ENCODE measurements at regions not wholly inside any gene's neighbourhood (a gene's known extent, or its start where the extent isn't known, plus 50 kb on each side); places are given as distances from the start of the nearest gene placed in this dataset.

GRCh38 chr4:38516190-38516589 is 147.8 kb upstream of the KLF3 start:
- H3K4ac ChIP-seq (ENCODE audit: low read depth, low read length) = no peak overlapping the region
- H3K27me3 ChIP-seq (ENCODE audit: insufficient read depth, low read length) = no peaks in the 10 kb centered on the region
- WGBS (ENCODE audit: extremely low coverage, insufficient coverage, insufficient read length) = no CpG with 5 or more reads among the region's 2 CpGs
- H4K12ac ChIP-seq (ENCODE audit: low read depth, low read length) = no peak overlapping the region
- H3K14ac ChIP-seq (ENCODE audit: low read length) = no peak overlapping the region
- no peak overlapping the region for H2BK120ac ChIP-seq (ENCODE audit: insufficient read depth, low read length, poor library complexity)
- no peak overlapping the region for H3K9ac ChIP-seq (ENCODE audit: low read length)
- no peak overlapping the region for H3K23ac ChIP-seq (ENCODE audit: low read length)
- H3K36me3 ChIP-seq (ENCODE audit: control insufficient read depth in 1 of 2, insufficient read depth in 2 of 2, low read length in 2 of 2) = no peaks in the 10 kb centered on the region
- no peak overlapping the region for H4K8ac ChIP-seq (ENCODE audit: low read depth, low read length)
- H4K91ac ChIP-seq (ENCODE audit: low read depth, low read length) = no peak overlapping the region
- H3K27ac ChIP-seq (ENCODE audit: low read depth, low read length) = no peak overlapping the region
- no peak overlapping the region for H2BK12ac ChIP-seq (ENCODE audit: low read length)
- H3K79me2 ChIP-seq (ENCODE audit: control insufficient read depth, insufficient read depth, low read length, poor library complexity) = no peaks in the 10 kb centered on the region
- no peak overlapping the region for H2AK5ac ChIP-seq (ENCODE audit: low read length)
- no peak overlapping the region for H3K18ac ChIP-seq (ENCODE audit: low read length)
- no peaks in the 10 kb centered on the region for H3K9me3 ChIP-seq (ENCODE audit: insufficient read depth, low read depth, low read length)
- H2BK5ac ChIP-seq (ENCODE audit: low read depth, low read length, poor library complexity) = no peak overlapping the region
- H2AFZ ChIP-seq (ENCODE audit: insufficient read depth, low read length, poor library complexity) = no peak overlapping the region
- H3K4me3 ChIP-seq (ENCODE audit: low read depth, low read length) = no peak overlapping the region
- no peaks in the 10 kb centered on the region for H3K79me1 ChIP-seq (ENCODE audit: low read length)
- DNase-seq = no peak
- no peak overlapping the region for H3K4me2 ChIP-seq (ENCODE audit: low read length)
- no peaks in the 10 kb centered on the region for H3K4me1 ChIP-seq (ENCODE audit: control insufficient read depth in 1 of 2, insufficient read depth in 2 of 2, low read length in 2 of 2)

DNA sequence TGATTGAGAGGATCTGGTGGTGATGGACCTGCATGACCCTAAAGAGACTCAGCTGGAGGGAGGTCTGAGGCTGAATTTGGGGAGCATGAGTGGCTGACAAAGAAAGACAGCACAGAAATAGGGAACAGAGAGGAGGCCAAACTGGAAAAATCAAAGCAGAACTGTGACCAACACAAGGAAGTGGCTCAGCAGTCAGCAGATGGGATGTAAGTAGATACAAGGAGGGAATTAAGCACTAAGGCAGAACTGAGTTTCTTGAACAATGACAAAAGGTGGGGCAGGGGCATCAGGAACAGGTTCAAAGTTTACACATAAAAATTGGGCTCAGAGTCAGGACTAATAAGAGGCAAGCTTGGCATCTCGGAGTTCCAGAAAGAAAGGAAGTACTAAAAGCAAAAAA is 144.3 kb upstream of the KLF3 start:
- no peak overlapping the region for H2AFZ ChIP-seq (ENCODE audit: insufficient read depth, low read length, poor library complexity)
- H3K27ac ChIP-seq (ENCODE audit: low read depth, low read length) = no peak overlapping the region
- H4K12ac ChIP-seq (ENCODE audit: low read depth, low read length) = no peak overlapping the region
- H3K4me1 ChIP-seq (ENCODE audit: control insufficient read depth in 1 of 2, insufficient read depth in 2 of 2, low read length in 2 of 2) = no peaks in the 10 kb centered on the region
- no peak overlapping the region for H3K23ac ChIP-seq (ENCODE audit: low read length)
- H2BK5ac ChIP-seq (ENCODE audit: low read depth, low read length, poor library complexity) = no peak overlapping the region
- no peak overlapping the region for H4K91ac ChIP-seq (ENCODE audit: low read depth, low read length)
- H3K4me2 ChIP-seq (ENCODE audit: low read length) = no peak overlapping the region
- no peaks in the 10 kb centered on the region for H3K27me3 ChIP-seq (ENCODE audit: insufficient read depth, low read length)
- H4K8ac ChIP-seq (ENCODE audit: low read depth, low read length) = no peak overlapping the region
- H3K4ac ChIP-seq (ENCODE audit: low read depth, low read length) = no peak overlapping the region
- H3K9me3 ChIP-seq (ENCODE audit: insufficient read depth, low read depth, low read length) = no peaks in the 10 kb centered on the region
- no peak overlapping the region for H2BK120ac ChIP-seq (ENCODE audit: insufficient read depth, low read length, poor library complexity)
- no CpG with 5 or more reads among the region's 1 CpG for WGBS (ENCODE audit: extremely low coverage, insufficient coverage, insufficient read length)
- no peaks in the 10 kb centered on the region for H3K79me1 ChIP-seq (ENCODE audit: low read length)
- H3K18ac ChIP-seq (ENCODE audit: low read length) = no peak overlapping the region
- H3K14ac ChIP-seq (ENCODE audit: low read length) = no peak overlapping the region
- no peak overlapping the region for H3K9ac ChIP-seq (ENCODE audit: low read length)
- no peak overlapping the region for H3K4me3 ChIP-seq (ENCODE audit: low read depth, low read length)
- H3K36me3 ChIP-seq (ENCODE audit: control insufficient read depth in 1 of 2, insufficient read depth in 2 of 2, low read length in 2 of 2) = no peaks in the 10 kb centered on the region
- H3K79me2 ChIP-seq (ENCODE audit: control insufficient read depth, insufficient read depth, low read length, poor library complexity) = no peaks in the 10 kb centered on the region
- H2BK12ac ChIP-seq (ENCODE audit: low read length) = no peak overlapping the region
- no peak for DNase-seq
- no peak overlapping the region for H2AK5ac ChIP-seq (ENCODE audit: low read length)

DNA sequence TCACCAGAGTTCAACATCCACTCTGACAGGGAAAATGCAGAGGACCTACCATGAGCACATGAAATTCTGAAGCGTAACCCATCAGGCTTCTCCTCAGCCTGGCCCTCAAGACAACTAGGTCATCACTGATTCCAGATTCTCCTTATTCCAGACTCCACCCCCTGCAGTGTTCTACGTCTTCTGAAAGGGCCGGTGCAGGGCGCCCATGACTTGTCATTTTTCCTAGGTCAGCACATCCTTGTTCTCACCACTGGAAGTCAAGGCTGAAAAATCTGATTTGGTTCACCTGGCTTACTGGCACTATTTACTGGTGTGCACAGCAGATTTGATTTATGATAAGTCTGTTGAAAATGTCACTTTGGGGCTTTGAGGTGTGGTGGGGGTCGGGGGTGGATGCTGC is 140.9 kb upstream of the KLF3 start:
- no peak overlapping the region for H3K27ac ChIP-seq (ENCODE audit: low read depth, low read length)
- H3K79me2 ChIP-seq (ENCODE audit: control insufficient read depth, insufficient read depth, low read length, poor library complexity) = no peaks in the 10 kb centered on the region
- no peak overlapping the region for H3K4me2 ChIP-seq (ENCODE audit: low read length)
- H3K27me3 ChIP-seq (ENCODE audit: insufficient read depth, low read length) = no peaks in the 10 kb centered on the region
- no peak overlapping the region for H2BK5ac ChIP-seq (ENCODE audit: low read depth, low read length, poor library complexity)
- no peak overlapping the region for H2AK5ac ChIP-seq (ENCODE audit: low read length)
- H3K14ac ChIP-seq (ENCODE audit: low read length) = no peak overlapping the region
- no peak overlapping the region for H2BK120ac ChIP-seq (ENCODE audit: insufficient read depth, low read length, poor library complexity)
- no peak overlapping the region for H4K12ac ChIP-seq (ENCODE audit: low read depth, low read length)
- no peak overlapping the region for H2BK12ac ChIP-seq (ENCODE audit: low read length)
- H3K18ac ChIP-seq (ENCODE audit: low read length) = no peak overlapping the region
- no peak overlapping the region for H3K9ac ChIP-seq (ENCODE audit: low read length)
- H3K23ac ChIP-seq (ENCODE audit: low read length) = no peak overlapping the region
- H3K4ac ChIP-seq (ENCODE audit: low read depth, low read length) = no peak overlapping the region
- H4K8ac ChIP-seq (ENCODE audit: low read depth, low read length) = no peak overlapping the region
- H3K4me1 ChIP-seq (ENCODE audit: control insufficient read depth in 1 of 2, insufficient read depth in 2 of 2, low read length in 2 of 2) = no peaks in the 10 kb centered on the region
- H3K36me3 ChIP-seq (ENCODE audit: control insufficient read depth in 1 of 2, insufficient read depth in 2 of 2, low read length in 2 of 2) = no peaks in the 10 kb centered on the region
- no peak overlapping the region for H4K91ac ChIP-seq (ENCODE audit: low read depth, low read length)
- no peak overlapping the region for H2AFZ ChIP-seq (ENCODE audit: insufficient read depth, low read length, poor library complexity)
- no CpG with 5 or more reads among the region's 5 CpGs for WGBS (ENCODE audit: extremely low coverage, insufficient coverage, insufficient read length)
- no peaks in the 10 kb centered on the region for H3K79me1 ChIP-seq (ENCODE audit: low read length)
- peak in 1 of 2 donors; percentile 8 for DNase-seq
- H3K9me3 ChIP-seq (ENCODE audit: insufficient read depth, low read depth, low read length) = no peaks in the 10 kb centered on the region
- H3K4me3 ChIP-seq (ENCODE audit: low read depth, low read length) = no peak overlapping the region

DNA sequence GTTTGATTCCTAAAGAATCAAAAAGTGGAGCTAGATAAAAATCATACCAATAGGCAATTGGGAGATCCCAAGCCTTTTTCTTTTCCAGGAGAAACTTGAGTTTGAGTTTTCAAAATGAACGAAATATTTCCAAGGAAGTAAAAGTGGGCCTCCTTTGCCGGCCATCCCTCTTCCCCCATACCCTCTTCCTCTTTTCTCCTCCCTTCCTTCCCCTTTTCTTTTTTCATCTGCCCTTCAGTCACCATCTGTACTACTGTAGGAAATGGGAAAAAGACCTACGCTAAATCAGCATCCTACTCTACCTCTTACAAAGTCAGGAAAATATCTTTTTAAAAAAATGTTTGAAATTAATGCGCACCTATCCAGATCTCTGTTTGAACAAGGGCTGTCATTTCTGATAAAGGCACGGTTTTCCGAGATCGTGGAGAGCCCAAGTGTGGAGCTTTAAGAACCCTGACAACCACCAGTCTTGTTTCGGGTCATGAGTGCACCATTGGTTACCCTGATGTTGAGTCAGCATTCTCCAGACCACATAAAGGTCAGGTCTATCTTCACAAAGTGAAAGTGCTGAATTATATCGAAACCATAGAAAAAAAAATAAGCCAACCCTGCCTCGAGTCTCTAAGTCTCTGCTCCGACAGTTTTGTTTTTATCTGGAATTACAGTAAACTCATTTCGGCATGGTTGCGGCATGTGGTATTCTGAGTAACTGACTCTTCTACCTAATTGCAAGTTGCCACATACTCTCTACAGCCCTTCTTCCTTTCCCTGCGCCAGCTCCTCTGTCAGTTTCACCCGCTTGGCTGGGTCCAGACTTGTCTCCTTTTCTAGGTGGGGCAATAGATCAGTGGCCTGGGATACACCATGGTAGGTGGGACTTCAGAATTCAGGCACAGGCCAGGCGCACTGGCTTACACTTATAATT is 140.2 kb upstream of the KLF3 start:
- Histone ChIP-seq H3K9me3 (ENCODE audit: insufficient read depth, low read depth, low read length) (no peaks in the 10 kb centered on the region), H3K79me1 (ENCODE audit: low read length) (no peaks in the 10 kb centered on the region), H2BK12ac (ENCODE audit: low read length) (no peak overlapping the region), H3K18ac (ENCODE audit: low read length) (no peak overlapping the region), H3K36me3 (ENCODE audit: control insufficient read depth in 1 of 2, insufficient read depth in 2 of 2, low read length in 2 of 2) (no peaks in the 10 kb centered on the region), H4K8ac (ENCODE audit: low read depth, low read length) (no peak overlapping the region), H3K4me1 (ENCODE audit: control insufficient read depth in 1 of 2, insufficient read depth in 2 of 2, low read length in 2 of 2) (no peaks in the 10 kb centered on the region), H3K4me3 (ENCODE audit: low read depth, low read length) (no peak overlapping the region), H3K27ac (ENCODE audit: low read depth, low read length) (no peak overlapping the region), H4K12ac (ENCODE audit: low read depth, low read length) (no peak overlapping the region), H3K79me2 (ENCODE audit: control insufficient read depth, insufficient read depth, low read length, poor library complexity) (no peaks in the 10 kb centered on the region), H3K23ac (ENCODE audit: low read length) (no peak overlapping the region), H3K4me2 (ENCODE audit: low read length) (no peak overlapping the region), H3K14ac (ENCODE audit: low read length) (no peak overlapping the region), H3K9ac (ENCODE audit: low read length) (no peak overlapping the region), H2BK120ac (ENCODE audit: insufficient read depth, low read length, poor library complexity) (no peak overlapping the region), H3K27me3 (ENCODE audit: insufficient read depth, low read length) (no peaks in the 10 kb centered on the region), H4K91ac (ENCODE audit: low read depth, low read length) (no peak overlapping the region), H2AK5ac (ENCODE audit: low read length) (no peak overlapping the region), H3K4ac (ENCODE audit: low read depth, low read length) (no peak overlapping the region), H2AFZ (ENCODE audit: insufficient read depth, low read length, poor library complexity) (no peak overlapping the region), H2BK5ac (ENCODE audit: low read depth, low read length, poor library complexity) (no peak overlapping the region)
- no CpG with 5 or more reads among the region's 16 CpGs for WGBS (ENCODE audit: extremely low coverage, insufficient coverage, insufficient read length)
- peak in 1 of 2 donors; percentile 38 for DNase-seq
